HepG2 (cell line): ENCODE measurements at regions not wholly inside any gene's neighbourhood (a gene's known extent, or its start where the extent isn't known, plus 50 kb on each side); places are given as distances from the start of the nearest gene placed in this dataset.
A peak's percentile ranks its signal among the peaks of the same experiment; 100 is the strongest.

Experiments used
- ATAC-seq: fragments of 200-7000 bp; cut with Tn5 transposase; 3 replicates; pipeline ENCODE4 v1.9.1; 2020; ENCODE audit warnings: mild to moderate bottlenecking, moderate library complexity
- BruUV-seq: library from RNA; stranded (reverse); fragments of 400-500 nt; replicated peaks from 2 replicates; lab custom pipeline; 2021; lab: Mats Ljungman, UMichigan
- CTCF ChIA-PET: fragments of 300-600 bp; formaldehyde crosslinking; extraction: SDS; loops from one replicate; lab custom pipeline; 2021; ENCODE audit warnings: low total read pairs, inconsistent platforms, low intra/inter-chr PET ratio; lab: Yijun Ruan, JAX
- POLR2A ChIA-PET: fragments of 350-600 bp; sonication (Branson Sonifier 250); formaldehyde crosslinking; loops from one replicate; lab custom pipeline; 2020; ENCODE audit warnings: antibody characterized with exemption, inconsistent platforms; lab: Yijun Ruan, JAX
- DNase-seq: peaks from one replicate; pipeline ENCODE4 v3.0.0-alpha.2; 2015; ENCODE audit warnings: low spot score
- FAIRE-seq: peaks from 3 replicates; lab custom pipeline; 2011; peaks lifted over from hg19 to GRCh38; lab: Jason Lieb, UNC
- H2AFZ ChIP-seq: one replicate; pipeline ENCODE4 v1.6.1; 2011; ENCODE audit warnings: low read length, inconsistent platforms
- H3K27ac ChIP-seq: fragments of 300-600 bp; 3 replicates; pipeline ENCODE4 v1.8.0; 2011; ENCODE audit warnings: mixed run types, mild to moderate bottlenecking, mixed read lengths, low read length, inconsistent platforms; ENCODE audit not compliant: insufficient read depth; ENCODE audit errors: extremely low read length
- H3K27me3 ChIP-seq, 2 experiments: fragments of 200-600 bp in 1 of 2; 2 replicates in 1 of 2; 3 replicates in 1 of 2; pipeline versions ENCODE4 v1.6.0 to v1.8.0; 2011; ENCODE audit warnings: low read length in 2 of 2, mild to moderate bottlenecking in 2 of 2, moderate library complexity in 2 of 2, inconsistent platforms in 1 of 2; ENCODE audit not compliant: insufficient read depth in 2 of 2, control insufficient read depth in 1 of 2
- H3K36me3 ChIP-seq, 2 experiments: fragments of 200-600 bp in 1 of 2; replicated peaks in 1 of 2; 2 replicates in 1 of 2; 3 replicates in 1 of 2; pipeline versions ENCODE4 v1.5.1 to v1.8.0; 2011; ENCODE audit warnings: low read length in 2 of 2, inconsistent platforms in 1 of 2; ENCODE audit not compliant: insufficient read depth in 2 of 2, control insufficient read depth in 1 of 2
- H3K4me1 ChIP-seq: 2 replicates; pipeline ENCODE4 v1.5.1; 2012; ENCODE audit warnings: low read length, inconsistent platforms; ENCODE audit not compliant: insufficient read depth
- H3K4me2 ChIP-seq: 2 replicates; pipeline ENCODE4 v1.6.0; 2011; ENCODE audit warnings: low read depth, low read length, inconsistent platforms
- H3K4me3 ChIP-seq, 3 experiments: fragments of 200-600 bp in 1 of 3; sonication (generic), shearing (Covaris generic) in 1 of 3; replicated peaks in 1 of 3; 2 replicates each; pipeline ENCODE4 v1.5.1; 2011 to 2016; ENCODE audit warnings: low read length in 3 of 3, inconsistent platforms in 2 of 3, low read depth in 2 of 3, mild to moderate bottlenecking in 2 of 3, control low read depth in 1 of 3, mixed read lengths in 1 of 3; ENCODE audit not compliant: insufficient read depth in 1 of 3
- H3K79me2 ChIP-seq: one replicate; pipeline ENCODE4 v1.6.1; 2011; ENCODE audit warnings: low read length, inconsistent platforms; ENCODE audit not compliant: insufficient read depth
- H3K9ac ChIP-seq: 2 replicates; pipeline ENCODE4 v1.6.0; 2011; ENCODE audit warnings: mild to moderate bottlenecking, low read depth, low read length, inconsistent platforms; ENCODE audit not compliant: insufficient read depth
- H3K9me3 ChIP-seq: 2 replicates; pipeline ENCODE4 v1.5.1; 2012; ENCODE audit warnings: mild to moderate bottlenecking, low read length
- H4K20me1 ChIP-seq: 2 replicates; pipeline ENCODE4 v1.6.0; 2011; ENCODE audit warnings: inconsistent platforms, mild to moderate bottlenecking, low read length, moderate library complexity; ENCODE audit not compliant: insufficient read depth
- ATM ChIP-seq: fragments of 450-650 bp; IDR thresholded peaks from 2 replicates; pipeline ENCODE4 v1.7.1; 2017; ENCODE audit warnings: mild to moderate bottlenecking, borderline replicate concordance
- GPBP1L1 ChIP-seq: sonication (generic); formaldehyde crosslinking; IDR thresholded peaks from 2 replicates; pipeline ENCODE4 v1.5.0; 2020; ENCODE audit warnings: mild to moderate bottlenecking, missing genetic modification reagents
- HHEX ChIP-seq: IDR thresholded peaks from 2 replicates; pipeline ENCODE4 v1.6.1; 2016; ENCODE audit warnings: control low read depth
- KDM3A ChIP-seq: IDR thresholded peaks from 2 replicates; pipeline ENCODE4 v1.6.1; 2018; ENCODE audit warnings: low read depth, missing compliant biosample characterization
- KDM5B ChIP-seq: sonication (generic); formaldehyde crosslinking; IDR thresholded peaks from 2 replicates; pipeline ENCODE4 v1.4.0; 2020; ENCODE audit warnings: missing genetic modification reagents, mild to moderate bottlenecking, borderline replicate concordance
- MAFG ChIP-seq: sonication (generic); formaldehyde crosslinking; IDR thresholded peaks from 2 replicates; pipeline ENCODE4 v1.5.1; 2020; ENCODE audit warnings: mild to moderate bottlenecking, missing genetic modification reagents
- RARA ChIP-seq: IDR thresholded peaks from 2 replicates; pipeline ENCODE4 v1.6.1; 2016; ENCODE audit warnings: missing genetic modification reagents, missing compliant biosample characterization
- SALL1 ChIP-seq: sonication (generic); formaldehyde crosslinking; IDR thresholded peaks from 2 replicates; pipeline ENCODE4 v1.8.0; 2022; ENCODE audit warnings: mild to moderate bottlenecking, missing genetic modification reagents
- SIX1 ChIP-seq: sonication (generic); formaldehyde crosslinking; IDR thresholded peaks from 2 replicates; pipeline ENCODE4 v1.4.0; 2020; ENCODE audit warnings: missing genetic modification reagents, borderline replicate concordance
- SRF ChIP-seq: IDR thresholded peaks from 2 replicates; pipeline ENCODE4 v1.6.1; 2011; ENCODE audit warnings: mild to moderate bottlenecking, low read depth, low read length, moderate library complexity
- THYN1 ChIP-seq: sonication (generic); formaldehyde crosslinking; IDR thresholded peaks from 2 replicates; pipeline ENCODE4 v1.8.1; 2023; ENCODE audit warnings: low read depth, mild to moderate bottlenecking, moderate library complexity, missing genetic modification reagents, borderline replicate concordance
- ZBTB46 ChIP-seq: sonication (generic); formaldehyde crosslinking; IDR thresholded peaks from 2 replicates; pipeline ENCODE4 v1.4.0; 2020; ENCODE audit warnings: mild to moderate bottlenecking, missing genetic modification reagents, borderline replicate concordance
- ZNF331 ChIP-seq: sonication (generic); formaldehyde crosslinking; IDR thresholded peaks from 2 replicates; pipeline ENCODE4 v1.4.0; 2020; ENCODE audit warnings: missing genetic modification reagents
- ZNF34 ChIP-seq: sonication (generic); formaldehyde crosslinking; IDR thresholded peaks from 2 replicates; pipeline ENCODE4 v1.4.0; 2020; ENCODE audit warnings: mild to moderate bottlenecking, missing genetic modification reagents, borderline replicate concordance
- ZNF570 ChIP-seq: sonication (generic); formaldehyde crosslinking; IDR thresholded peaks from 2 replicates; pipeline ENCODE4 v1.4.0; 2020; ENCODE audit warnings: mild to moderate bottlenecking, missing genetic modification reagents, borderline replicate concordance
- ZNF720 ChIP-seq: sonication (generic); formaldehyde crosslinking; IDR thresholded peaks from 2 replicates; pipeline ENCODE4 v1.4.0; 2020; ENCODE audit warnings: missing genetic modification reagents
- WGBS: methylation state at CpG from one replicate; pipeline ENCODE4 v1.1.6; 2017; ENCODE audit warnings: low lambda C conversion rate; 5-methylcytosine and 5-hydroxymethylcytosine counted together
- in situ Hi-C: cut with HindIII; loops from 2 replicates; pipeline ENCODE4 v1.10.0; 2017; ENCODE audit warnings: low pct_unique_long_range_greater_than_20kb; ENCODE audit not compliant: extremely low pct_ligation_motif_present
- intact Hi-C: fragments of 100-400 bp; cut with micrococcal nuclease; formaldehyde crosslinking; loops from one replicate; pipeline ENCODE4 v1.10.0; 2022; ENCODE audit not compliant: unreplicated experiment

- no peak overlapping the region for H3K9ac ChIP-seq
- no peak overlapping the region for H3K4me3 ChIP-seq
- CTCF ChIA-PET, result no interaction called here
- ATAC-seq, result no peak
- H3K27me3 ChIP-seq, result peaks cover 2 to 56% of the 10 kb centered on the region in 2 experiments; a peak in 4 of 5 replicates
- H3K27ac ChIP-seq, result no peak overlapping the region
- H3K36me3 ChIP-seq, result no peaks in the 10 kb centered on the region
- H3K4me1 ChIP-seq, result peaks cover 3% of the 10 kb centered on the region; the same call in 1 of the 2 replicates
- no peak for FAIRE-seq
- no TSS peak for BruUV-seq
- no peak overlapping the region for H2AFZ ChIP-seq
- TF ChIP-seq ZNF34 (CRISPR knock-in tag) (no peak), ZNF331 (peak; percentile 99), ZNF720 (CRISPR knock-in tag) (no peak), HHEX (CRISPR knock-in tag) (no peak)
- WGBS, result no CpG with 5 or more reads among the region's 1 CpG
- in situ Hi-C loops (no loop called here), intact Hi-C loops (no loop called here)
- H4K20me1 ChIP-seq, result no peaks in the 10 kb centered on the region
- H3K79me2 ChIP-seq, result no peaks in the 10 kb centered on the region
- POLR2A ChIA-PET, result interaction anchor here (1.4 kb wide), 1 partner anchor 13 kb away, joined by 4 read pairs; no protein-coding TSS in a partner anchor
- peaks cover 9% of the 10 kb centered on the region for H3K9me3 ChIP-seq
- DNase-seq, result no peak
- H3K4me2 ChIP-seq, result no peak overlapping the region
These were observed 83.9 kb downstream of the ADRA2C start for GRCh38 chr4:3850128-3850527.

- FAIRE-seq, result no peak
- POLR2A ChIA-PET, result interaction anchor here (1.4 kb wide), 1 partner anchor 15 kb away, joined by 3 read pairs; no protein-coding TSS in a partner anchor
- no peak for ATAC-seq
- Histone ChIP-seq H3K4me2 (no peak overlapping the region), H2AFZ (no peak overlapping the region), H3K79me2 (no peaks in the 10 kb centered on the region), H3K27me3 (peaks cover 2 to 67% of the 10 kb centered on the region in 2 experiments; a peak in 4 of 5 replicates), H3K9ac (no peak overlapping the region), H3K27ac (no peak overlapping the region), H3K4me3 (no peak overlapping the region), H4K20me1 (no peaks in the 10 kb centered on the region), H3K9me3 (peaks cover 9% of the 10 kb centered on the region), H3K4me1 (peaks cover 14% of the 10 kb centered on the region), H3K36me3 (no peaks in the 10 kb centered on the region)
- intact Hi-C loops (no loop called here), in situ Hi-C loops (no loop called here)
- no peak for DNase-seq
- 53% methylated on average over 6 of the region's 6 CpGs for WGBS
- BruUV-seq, result no TSS peak
- CTCF ChIA-PET, result no interaction called here
- TF ChIP-seq ZBTB46, result no peak
- TF ChIP-seq ATM, result no peak
- no peak for TF ChIP-seq KDM3A (CRISPR knock-in tag)
- TF ChIP-seq SALL1 (CRISPR knock-in tag), result no peak
- TF ChIP-seq SIX1 (CRISPR knock-in tag), result no peak
- no peak for TF ChIP-seq KDM5B
- TF ChIP-seq MAFG, result no peak
- TF ChIP-seq ZNF570, result no peak
- no peak for TF ChIP-seq SRF
- no peak for TF ChIP-seq GPBP1L1
- no peak for TF ChIP-seq RARA
- TF ChIP-seq THYN1 (CRISPR knock-in tag), result no peak
These were observed 85.0 kb downstream of the ADRA2C start for GRCh38 chr4:3851211-3851610.
